Muscle of arm (tissue), 1 donor: ENCODE measurements at regions not wholly inside any gene's neighbourhood (a gene's known extent, or its start where the extent isn't known, plus 50 kb on each side); places are given as distances from the start of the nearest gene placed in this dataset.
"Not testable (repeated sequence)": the region's sequence is repeated elsewhere in the genome, so short reads cannot be mapped to it uniquely, and the experiment has no call there.

Experiments used
- DNase-seq: peaks from one replicate; pipeline ENCODE4 v3.0.0-alpha.2; 2013

DNA sequence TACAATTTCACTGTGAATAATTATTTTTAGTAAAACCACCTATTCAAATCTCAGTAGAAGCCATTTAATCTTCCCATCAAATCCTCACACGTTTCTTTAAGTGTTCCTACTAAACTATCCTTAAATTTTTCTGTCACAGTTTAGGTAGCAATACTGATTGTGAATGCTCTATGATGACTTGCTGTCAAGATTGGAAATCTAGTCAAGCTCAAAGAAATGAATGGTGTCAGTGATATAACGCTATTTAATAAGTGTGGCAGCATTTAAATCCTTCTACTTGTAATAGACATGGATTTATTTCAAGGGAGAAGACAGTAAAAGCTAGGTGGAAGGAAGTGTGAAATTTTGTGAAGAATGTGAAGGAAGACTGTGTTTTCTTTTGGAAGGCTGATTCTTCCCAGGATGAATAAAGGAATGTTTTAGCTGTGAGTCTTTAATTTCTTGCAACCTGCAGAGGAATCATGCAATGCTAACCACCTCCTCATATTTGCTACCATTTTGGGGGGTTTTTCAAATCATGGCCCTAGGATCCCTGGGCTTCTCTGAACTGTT lies 936.7 kb upstream of the NEGR1 start:
- no peak for DNase-seq

DNA sequence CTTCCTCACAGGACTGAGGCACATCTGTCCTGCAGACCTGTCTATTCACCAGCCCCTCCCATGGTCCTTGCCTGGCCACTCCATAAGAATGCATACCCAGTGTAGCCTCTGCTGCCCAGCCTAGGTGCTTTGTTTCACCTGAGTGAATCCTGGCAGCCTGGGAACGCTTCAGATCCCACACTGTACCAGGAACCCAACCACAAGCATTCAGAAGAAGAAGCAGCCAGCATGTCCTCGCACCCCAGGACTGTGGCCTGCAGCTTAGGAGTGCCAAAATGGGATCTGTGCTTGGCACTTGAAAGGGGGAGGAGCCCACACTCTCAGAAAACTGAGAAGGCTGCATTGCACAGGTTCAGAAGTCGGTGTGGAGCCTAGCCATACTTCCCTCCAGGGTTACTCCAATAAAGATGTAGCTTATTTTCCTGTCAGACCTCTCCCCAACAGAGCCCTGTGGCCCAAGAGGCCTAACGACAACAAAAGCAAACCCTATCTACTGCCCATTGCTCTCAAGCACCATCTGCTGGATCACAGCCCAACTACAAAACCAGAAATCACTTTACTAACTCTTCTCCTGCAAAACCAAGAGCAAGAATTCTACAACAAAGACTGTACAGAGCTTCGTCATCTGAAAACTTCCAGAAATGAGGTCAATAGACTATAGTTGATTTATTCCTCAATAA lies 923.1 kb upstream of the NEGR1 start:
- no peak for DNase-seq

DNA sequence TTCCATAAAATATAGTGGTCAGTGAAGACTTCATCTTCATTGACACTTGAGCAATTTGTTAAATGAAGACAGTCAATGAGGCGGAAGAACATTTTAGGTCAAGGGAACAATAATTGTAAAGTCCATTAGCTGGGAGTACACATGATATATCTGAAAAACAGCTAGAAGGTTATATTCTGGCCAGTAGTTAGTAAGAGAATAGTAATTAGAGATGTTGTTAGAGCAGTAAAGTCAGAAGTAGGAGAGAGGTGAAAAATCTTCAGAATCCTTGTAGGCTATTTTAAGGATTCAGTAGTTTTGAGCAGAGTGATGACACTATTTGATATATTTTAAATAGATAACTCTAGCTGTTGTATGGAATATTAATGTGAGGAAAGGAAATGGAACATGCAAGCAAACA lies 915.6 kb upstream of the NEGR1 start:
- DNase-seq: no peak

DNA sequence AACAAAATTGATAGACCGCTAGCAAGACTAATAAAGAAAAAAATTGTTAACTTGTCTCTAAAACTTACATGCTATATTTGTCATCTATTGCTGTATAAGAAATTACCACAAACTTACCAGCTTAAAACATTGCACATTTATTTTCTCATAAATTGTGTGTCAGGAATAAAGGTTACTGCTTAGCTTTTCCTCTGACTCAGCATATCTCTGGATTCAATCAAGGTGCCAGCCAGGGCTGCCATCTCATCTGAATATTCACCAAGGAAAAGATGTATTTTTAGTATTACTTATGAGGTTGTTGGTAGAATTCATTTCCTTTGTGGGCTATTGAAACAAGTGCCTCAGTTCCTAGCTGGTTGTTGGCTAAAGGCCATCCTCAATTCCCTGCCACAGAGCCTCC lies 912.6 kb upstream of the NEGR1 start:
- DNase-seq: no peak

DNA sequence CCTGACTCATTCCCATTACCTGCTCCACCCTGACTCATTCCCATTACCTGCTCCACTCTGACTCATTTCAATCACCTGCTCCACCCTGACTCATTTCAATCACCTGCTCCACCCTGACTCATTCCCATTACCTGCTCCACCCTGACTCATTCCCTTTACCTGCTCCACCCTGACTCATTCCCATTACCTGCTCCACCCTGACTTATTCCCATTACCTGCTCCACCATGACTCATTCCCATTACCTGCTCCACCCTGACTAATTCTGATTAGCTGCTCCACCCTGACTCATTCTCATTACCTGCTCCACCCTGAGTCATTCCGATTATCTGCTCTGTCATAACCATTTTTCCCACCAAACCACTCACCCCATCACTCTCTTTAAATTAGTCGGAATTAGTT lies 901.2 kb upstream of the NEGR1 start:
- DNase-seq: not testable (repeated sequence)

DNA sequence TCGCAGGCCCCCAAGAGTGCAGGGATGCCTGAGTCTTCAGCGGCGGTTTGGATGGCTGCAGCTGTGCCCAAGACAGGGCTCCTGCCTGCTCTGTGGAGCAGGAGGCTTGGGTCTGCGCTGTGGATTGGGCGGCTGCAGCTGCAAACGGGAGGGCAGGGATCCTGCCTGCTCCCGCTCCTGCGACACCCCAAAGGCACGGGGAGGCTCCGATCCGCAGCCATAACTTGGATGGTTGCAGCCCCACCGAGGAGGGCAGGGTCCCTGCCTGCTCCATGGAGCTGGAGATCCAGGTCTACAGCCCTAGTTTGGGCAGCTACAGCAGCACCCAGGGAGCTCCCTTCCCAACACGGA lies 898.8 kb upstream of the NEGR1 start:
- DNase-seq: no peak

DNA sequence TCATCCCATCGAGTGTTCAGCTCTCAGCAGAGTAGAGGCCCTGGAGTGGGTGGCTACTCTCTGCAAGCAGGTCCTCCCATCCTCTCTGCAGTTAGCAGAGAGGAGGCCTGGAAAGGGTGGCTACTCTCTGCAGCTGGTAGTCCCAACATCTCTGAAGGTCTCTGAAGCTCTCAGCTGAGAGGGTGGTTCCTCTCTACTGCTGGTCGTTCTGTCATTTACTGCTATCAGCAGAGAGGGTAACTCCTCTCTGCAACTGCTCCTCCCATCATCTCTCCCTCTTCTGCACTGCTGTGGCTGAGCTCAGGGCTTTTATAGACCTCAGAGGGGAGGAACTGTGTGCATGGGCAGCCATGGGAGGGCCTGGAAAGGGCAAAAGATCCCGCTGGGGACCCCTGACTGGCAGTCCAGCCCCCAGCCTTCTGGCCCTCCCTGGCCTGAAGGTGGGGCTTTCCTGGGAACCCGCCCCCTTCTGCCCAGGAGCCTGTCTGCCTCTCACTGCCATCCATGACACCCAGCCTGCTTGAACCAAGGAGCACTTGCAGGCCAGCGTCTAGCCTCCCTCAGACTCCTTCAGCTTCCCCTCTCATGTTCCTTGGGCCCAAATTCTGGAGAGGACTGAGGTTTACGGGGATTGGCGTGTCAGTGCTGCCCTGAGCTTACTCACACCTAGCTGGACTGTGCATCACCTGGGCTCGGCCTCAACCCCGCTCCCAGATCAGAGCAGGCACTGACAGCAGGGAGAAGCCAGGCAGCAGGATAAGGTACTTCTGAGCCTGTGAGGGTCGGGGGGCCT lies 898.3 kb upstream of the NEGR1 start:
- DNase-seq: no peak

DNA sequence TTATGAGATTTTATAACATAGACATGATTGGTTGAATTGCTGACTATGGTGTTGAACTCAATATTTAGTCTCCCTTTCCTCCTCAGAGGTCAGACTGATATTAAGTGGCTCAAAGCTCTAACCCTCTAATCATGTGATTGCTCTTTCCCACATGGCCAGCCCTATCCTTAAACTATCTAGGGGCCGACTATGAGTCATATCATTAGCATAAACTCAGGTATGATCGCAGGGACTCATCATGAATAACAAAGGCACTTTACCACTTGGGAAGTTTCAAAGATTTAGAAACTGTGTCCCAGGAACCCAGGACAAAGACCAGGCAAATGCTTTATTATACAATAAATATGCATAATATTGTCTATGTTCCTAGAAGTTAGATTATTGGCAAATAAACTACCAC lies 894.6 kb upstream of the NEGR1 start:
- DNase-seq: no peak

DNA sequence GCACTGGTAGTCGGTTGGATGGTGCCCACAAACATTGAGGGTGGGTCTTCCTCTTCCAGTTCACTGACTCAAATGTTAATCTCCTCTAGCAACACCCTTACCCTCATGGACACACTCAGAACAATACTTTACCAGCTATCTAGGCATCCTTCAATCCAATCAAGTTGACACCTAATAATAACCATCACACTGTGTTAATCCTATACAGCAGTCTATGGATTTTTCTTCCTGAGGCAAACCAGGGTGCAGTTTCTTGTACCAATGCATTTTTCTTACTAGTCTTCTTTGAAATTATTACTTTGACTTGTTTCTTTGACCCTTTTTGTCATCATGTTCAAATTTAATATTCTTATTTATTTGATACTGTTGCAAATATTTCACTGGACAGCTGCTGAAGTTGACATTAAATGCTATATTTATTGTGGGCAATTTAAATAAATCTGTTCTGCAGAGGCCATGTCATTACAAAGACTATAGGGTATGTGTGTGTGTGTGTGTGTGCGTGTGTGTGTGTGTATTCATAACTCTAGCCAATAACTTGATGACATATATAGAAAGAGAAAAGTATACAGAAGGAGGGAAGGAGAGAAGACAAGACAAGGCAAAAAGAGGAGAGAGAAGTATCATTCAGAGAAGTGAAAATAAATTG lies 884.8 kb upstream of the NEGR1 start:
- no peak for DNase-seq

DNA sequence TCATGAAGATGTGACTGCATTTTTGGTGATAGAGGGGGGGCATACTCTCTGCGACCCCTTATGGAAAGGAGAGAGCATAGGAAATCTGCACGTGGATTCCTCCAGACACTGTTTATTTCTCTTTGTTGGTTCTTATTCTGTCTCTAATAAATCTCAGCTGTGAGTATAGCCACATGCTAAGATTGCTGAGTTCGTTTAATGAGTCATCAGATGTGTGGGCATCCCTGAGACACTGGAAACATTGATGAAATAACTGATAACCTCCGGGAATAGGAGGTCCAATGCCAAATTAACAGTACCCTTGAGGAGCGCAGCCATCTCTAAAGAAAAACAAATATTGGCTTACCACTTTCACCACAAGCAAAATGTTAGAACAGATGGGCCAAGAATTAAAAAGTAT lies 880.2 kb upstream of the NEGR1 start:
- DNase-seq: no peak

DNA sequence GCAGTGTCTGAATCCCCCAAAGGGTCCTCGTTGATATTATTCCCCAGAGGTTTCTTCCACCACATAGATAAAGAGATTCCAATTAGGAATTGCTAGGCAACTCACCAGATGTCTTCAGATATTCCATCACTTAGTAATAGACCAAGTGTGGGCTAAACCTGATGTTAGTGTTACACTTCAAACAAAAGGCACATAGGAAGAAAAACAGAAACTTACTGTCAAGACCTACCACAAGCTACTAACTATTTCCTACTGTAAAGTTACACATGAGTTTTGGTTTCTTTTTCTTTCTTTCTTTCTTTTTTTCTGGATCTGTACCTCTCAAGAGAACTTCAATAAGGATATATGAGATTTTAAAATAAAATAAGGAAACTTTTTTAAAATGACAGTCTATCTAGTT lies 879.1 kb upstream of the NEGR1 start:
- no peak for DNase-seq

DNA sequence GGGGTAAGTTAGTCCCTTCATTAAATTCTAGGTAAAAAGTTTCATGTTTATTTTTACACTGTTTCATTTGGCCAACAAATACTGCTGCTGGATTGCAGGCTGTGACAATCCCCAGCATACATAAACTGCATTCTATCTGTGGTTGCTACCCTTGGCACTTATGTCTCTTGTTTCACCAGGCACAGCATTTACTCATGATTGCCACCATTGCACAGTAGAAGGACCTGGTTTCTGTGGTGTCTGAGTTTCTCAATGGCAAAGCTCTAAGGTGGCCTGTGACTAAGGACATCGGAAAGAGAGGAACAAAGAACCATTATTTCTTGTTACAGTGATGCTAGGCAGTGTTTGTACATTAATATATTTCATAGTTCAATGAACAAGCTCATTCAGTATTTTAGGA lies 878.4 kb upstream of the NEGR1 start:
- DNase-seq: no peak

DNA sequence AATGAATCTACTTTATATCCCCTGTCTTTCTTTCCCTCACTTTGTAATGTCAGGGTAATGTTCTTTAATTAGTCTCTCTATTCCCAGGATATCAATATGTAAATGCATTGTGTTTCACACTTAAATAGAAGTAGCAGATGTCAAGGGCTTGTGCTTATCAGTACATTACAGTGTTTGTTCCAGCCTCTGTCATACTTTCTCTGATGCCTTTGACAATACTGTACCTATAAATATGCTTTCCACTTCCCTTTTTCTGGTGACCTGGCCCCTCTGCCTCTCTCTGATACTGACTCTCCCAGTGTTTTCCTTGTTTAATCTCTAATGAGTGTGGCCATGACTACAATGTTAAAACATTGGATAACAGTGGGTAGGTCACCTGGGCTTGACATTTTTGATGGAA lies 862.0 kb upstream of the NEGR1 start:
- DNase-seq: no peak

DNA sequence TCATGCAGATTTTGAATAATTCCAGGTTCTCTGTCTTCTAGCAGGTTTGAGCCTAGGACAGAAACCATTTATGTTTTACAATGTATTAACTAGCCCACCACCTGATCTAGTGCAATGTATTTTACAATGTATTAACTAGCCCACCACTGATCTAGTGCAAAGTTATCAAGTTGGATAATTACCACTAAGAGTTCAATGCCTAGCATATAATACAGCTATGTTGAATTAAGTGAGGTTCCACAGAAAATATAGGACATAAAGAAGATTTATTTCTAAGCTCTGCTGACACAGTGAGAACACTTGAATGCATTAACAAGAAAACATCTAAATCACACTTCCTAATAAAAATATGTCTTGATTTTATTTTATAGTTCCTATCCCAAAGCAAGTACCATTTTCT lies 854.6 kb upstream of the NEGR1 start:
- DNase-seq: no peak

DNA sequence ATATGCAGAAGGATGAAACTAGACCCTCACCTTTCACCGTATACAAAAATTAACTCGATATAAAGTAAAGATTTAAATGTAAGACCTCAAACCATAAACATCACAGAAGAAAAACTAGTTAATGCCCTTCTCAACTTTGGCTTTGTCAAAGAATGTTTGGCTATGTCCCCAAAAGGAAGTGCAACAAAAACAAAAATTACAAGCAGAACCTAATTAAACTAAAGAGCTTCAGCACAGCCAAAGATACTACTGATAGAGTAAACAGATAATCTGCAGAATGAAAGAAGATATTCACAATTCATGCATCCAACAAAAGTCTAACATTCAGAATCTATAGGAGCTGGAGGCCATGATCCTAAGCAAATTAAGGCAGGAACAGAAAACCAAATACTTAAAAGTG lies 824.6 kb upstream of the NEGR1 start:
- no peak for DNase-seq

DNA sequence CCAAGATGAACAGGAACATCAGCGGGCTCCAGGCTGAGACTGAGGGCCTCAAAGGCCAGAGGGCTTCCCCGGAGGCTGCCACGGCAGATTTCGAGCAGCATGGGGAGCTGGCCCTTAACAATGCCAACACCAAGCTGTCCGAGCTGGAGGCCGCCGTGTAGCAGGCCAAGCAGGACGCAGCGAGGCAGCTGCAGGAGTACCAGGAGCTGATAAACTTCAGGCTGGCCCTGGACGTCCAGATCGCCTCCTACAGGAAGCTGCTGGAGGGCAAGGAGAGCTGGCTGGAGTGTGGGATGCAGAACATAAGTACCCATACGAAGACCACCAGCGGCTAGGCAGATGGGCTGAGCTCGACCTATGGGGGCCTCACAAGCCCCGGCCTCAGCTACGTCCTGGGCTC lies 823.4 kb upstream of the NEGR1 start:
- DNase-seq: no peak

DNA sequence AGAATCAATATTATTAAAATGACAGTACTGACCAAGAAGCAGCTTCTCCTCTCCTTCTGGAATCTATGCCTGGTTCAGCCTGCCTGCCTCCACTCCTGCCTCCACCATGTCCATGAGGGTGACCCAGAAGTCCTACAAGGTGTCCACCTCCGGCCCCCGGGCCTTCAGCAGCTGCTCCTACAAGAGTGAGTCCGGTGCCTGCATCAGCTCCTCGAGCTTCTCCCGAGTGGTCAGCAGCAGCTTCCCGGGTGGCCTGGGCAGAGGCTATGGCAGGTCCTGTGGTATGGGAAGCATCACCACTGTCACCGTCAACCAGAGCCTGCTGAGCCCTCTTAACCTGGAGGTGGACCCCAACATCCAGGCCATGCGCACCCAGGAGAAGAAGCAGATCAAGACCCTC lies 822.4 kb upstream of the NEGR1 start:
- no peak for DNase-seq

DNA sequence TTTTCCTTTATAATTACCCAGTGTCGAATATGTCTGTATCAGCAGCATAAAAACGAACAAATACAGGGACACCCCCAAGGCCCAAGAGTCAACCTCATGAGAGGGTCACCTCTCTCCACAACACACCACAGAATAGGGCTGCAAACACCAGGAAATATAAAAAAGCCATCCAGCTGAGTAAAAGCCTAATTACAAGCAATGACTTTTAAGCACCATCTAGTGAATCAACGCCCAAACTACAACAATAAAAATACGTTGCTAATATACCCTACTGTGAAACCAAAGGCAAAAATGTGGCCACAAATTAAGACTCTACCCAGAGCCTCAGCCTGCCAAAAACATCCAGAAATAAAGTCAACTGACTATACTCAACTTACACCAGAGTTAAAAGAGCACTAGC lies 817.9 kb upstream of the NEGR1 start:
- DNase-seq: no peak

DNA sequence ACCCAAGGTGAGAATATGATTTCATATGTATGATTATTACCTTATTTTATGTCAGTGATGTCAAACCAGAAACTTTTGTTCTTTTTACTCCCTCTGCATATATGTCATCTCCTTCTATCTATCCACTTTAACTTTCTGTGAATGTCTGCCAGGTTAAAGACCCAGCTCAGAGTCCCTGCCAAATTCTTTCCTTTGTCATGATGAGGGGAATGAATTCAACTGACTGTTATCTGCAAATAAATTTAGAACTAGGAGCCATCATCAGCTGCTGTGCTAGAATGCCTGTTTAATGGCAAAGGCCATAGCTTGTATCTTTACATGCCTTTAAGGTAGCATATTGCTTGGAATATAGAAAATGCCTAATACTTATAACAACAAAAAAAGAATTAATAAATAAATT lies 815.6 kb upstream of the NEGR1 start:
- no peak for DNase-seq

DNA sequence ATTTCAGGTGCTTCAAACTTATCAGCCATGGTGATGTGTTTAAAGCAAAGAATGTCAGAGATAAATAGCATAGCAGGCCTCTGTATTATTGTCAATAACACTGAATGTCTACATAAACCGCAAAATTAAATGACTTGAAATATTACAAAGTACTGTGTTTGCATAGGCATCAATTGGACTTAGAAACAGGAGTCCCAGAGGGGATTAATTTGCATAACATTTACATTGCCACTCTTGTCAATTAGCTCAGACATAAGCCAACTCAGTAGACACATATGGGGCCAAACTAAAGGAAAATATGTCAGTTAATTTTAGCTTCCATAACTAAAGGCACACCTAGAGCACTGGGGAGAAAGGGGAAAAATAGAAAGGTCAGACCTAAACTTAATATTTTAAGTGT lies 814.5 kb upstream of the NEGR1 start:
- DNase-seq: no peak

DNA sequence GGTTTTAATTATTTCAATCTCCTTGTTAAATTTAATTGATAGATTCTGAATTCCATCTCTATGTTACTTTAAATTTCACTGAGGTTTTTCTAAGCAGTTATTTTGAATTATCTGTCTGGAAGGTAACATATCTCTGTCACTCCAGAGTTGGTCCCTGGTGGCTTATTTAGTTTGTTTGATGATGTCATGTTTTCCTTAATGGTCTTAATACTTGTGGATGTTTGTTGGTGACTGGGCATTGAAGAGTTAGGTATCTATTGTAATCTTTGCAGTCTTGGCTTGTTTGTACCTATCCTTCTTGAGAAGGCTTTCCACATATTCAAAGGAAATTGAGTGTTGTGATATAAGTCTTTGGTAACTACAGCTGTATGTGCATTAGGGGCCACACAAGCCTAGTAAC lies 810.0 kb upstream of the NEGR1 start:
- DNase-seq: no peak

DNA sequence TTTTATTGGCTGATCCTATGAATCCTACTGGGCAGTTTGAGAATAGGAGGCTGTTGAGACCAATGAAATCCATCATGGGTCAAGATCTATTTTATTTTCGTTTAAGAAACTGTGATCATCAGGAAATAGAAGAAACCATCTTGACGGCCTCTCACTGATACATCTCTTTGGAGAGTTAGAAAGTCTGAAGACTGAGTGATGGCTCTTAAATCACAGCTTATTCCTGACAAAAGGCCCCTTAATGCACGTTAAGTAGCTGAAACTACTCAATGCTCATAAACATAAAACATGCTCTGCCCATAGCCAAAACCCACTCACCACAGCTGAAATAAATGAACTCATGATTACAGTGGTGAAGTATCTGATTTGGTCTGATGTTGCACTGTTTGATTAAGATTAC lies 784.5 kb upstream of the NEGR1 start:
- no peak for DNase-seq

DNA sequence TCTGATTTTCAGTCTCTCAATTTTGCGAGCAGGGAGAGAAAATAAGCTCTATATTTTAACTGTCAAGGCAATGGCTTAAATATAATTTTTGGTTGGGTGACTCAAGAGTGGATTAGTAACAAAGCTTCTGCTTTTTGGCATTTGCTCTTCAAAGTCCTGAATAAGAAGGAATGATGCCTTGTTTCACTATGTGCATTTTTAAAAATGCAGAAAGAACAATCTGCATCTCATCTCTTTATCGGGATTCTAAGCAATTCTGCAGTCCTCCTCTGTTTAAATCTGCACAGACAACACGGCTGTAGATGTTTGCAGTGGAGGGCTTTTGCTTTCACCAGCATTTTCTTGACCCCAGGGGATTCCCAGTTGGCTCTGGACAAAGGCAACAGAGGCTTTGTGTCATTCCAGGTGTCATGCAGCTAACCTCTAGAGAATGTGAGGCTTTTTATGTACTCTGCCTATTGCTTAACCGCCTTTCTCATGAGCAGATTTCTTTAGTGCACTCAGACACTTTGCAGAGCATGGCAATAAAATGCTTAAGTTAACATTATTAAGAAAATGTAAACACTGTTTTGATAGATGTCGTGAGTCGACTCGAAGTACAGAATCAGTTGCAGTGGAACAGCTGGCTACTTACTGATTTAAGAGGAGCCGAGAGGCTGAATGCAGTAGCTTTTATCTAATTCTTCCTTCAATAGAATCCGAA lies 783.2 kb upstream of the NEGR1 start:
- no peak for DNase-seq
